GM10847 (cell line): ENCODE measurements at regions not wholly inside any gene's neighbourhood (a gene's known extent, or its start where the extent isn't known, plus 50 kb on each side); places are given as distances from the start of the nearest gene placed in this dataset.

ENCODE experiments used
- POLR2A ChIP-seq: IDR thresholded peaks from 2 replicates; pipeline ENCODE4 v1.6.1; 2011; ENCODE audit not compliant: insufficient read length; ENCODE audit errors: extremely low read depth

DNA sequence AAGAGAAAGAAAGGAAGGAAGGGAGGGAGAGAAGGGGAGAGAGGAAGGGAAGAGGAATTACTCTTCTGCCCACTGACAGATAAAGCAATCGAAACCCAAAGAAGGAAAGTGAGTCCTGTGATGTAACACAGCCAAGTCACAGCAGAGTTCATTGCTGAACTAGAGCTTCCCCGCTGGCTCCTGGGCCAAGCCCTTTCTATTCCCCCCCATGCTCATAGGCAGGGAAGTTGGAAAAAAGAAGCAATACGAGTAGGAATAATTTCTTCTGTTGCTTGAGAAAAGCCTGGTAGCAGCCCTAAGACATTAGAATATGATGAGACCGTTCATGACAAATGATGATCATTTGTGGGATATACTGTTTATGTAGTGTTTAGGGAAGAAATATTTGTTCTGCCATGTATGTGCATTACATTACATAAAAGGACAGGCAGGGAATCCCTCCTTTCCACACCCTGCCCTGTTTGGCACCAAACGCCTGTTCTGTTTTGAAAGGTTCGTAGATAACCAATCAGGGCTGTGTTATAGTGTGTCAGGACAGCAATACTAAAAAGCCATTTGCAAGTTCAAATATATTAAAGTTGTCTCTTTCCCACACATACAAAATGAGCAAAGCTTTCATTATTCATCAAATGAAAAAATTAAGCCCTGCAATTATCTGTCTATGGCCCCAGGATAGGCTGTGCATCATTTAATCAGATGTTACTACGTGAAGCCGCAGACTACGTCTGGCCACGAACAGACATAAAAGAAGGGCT lies 111.0 kb upstream of the TRPM1 start:
- TF ChIP-seq POLR2A, result no peak

- no peak for TF ChIP-seq POLR2A
These were observed 112.3 kb upstream of the KLF13 start for GRCh38 chr15:31214158-31214863.

GRCh38 chr15:31214864-31215489 lies 111.7 kb upstream of the KLF13 start:
- no peak for TF ChIP-seq POLR2A

DNA sequence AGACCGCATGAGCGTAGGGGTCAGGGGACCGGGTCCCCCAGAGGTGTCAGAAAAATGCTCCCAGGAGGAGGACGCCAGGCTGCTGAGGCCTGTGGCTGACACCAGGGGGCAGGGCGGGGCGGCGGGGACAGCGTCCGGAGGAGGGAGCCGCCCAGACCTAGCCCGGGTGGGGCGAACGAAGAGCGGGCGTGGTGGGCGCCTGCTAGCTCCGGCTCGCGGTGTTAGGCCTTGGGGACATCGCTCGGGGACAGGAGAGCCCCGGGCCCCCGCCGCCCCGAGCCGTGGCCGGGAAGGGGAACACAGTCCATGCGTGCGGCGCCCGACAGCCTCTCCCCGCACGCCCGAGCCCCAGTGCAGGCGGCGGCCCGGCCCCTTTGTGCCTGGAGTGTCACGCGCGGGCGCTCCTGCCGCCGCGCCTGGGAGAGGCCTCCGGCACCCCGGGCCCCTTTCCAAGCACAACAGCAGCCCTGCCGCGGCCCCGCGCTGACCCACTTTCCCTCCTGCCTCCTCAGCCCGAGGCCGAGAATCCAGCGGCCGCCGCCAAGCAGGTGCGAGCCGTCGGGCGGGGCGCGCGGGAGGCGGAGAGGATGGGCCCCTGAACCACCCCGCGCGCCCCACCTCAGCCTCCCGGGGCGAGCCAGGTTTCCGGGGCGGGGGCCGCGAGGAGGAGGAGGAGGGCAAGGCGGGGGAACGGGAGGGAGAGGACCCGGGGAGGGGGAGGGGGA lies 111.0 kb upstream of the KLF13 start:
- TF ChIP-seq POLR2A, result peak; percentile 44

DNA sequence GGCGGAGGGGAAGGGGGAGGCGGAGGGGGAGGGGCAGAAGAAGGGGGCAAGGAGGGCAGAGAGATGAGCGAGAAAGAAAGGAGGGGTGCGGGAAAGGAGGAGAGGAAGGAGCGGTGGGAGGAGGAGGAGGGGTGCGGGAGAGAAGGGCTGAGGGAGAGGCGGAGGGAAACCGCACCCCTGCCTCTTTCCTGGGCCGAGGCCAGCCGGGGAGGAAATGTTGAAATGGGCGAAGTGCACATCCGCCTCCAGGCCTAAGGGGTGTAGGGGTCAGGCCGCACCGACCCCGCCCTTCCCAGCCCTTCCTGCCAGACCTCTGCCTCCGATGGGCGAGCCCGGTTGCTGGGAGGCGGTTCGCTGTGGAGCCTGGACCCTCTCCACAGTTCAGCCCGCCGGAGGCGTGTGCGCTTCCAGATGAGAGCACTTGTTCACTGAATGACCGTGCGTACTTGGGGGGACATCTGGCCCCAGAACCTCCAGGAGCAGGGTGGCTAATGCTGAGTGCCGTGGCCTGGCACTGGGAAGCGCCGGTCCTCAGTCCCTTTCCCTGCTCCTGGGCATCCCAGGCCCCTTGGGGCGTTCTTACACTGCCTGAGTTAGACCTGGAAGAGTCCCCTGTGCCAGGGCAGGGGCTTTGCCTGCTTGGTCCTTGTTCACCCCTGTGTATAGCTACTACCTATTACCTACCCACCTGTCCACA lies 110.3 kb upstream of the KLF13 start:
- TF ChIP-seq POLR2A, result peak; percentile 34

- no peak for TF ChIP-seq POLR2A
These were observed 109.6 kb upstream of the KLF13 start for GRCh38 chr15:31217067-31217466.

GRCh38 chr15:31217566-31218270 lies 108.9 kb upstream of the KLF13 start:
- no peak for TF ChIP-seq POLR2A

GRCh38 chr15:31219221-31219620 lies 107.4 kb upstream of the KLF13 start:
- TF ChIP-seq POLR2A, result no peak

DNA sequence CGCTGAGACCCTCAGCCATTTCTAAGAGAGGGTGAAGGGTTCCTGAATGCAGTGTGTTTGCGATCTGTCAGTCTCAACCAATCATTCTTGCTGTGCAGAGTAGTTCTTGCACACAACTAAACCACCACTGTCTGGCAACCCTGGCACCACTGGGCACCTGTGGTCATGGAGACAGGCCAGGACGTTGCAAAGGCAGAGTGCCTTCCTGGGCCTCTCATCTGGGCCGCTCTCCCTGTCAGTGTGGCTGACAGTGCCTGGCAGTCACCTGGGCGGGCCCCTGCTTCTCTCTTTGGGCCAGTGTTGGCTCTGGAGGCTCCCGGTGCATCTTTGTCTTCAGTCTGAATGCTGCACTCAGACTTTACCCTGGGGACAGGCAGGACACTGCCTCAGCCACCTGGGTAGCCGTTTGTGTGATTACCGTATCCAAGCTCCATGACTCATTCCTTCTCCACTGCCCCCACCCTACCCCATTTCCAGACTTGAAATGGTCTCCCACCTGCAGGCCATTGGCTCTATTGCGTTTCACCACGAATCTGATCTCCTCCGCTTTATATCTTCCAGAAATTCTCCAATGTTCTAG lies 104.6 kb upstream of the KLF13 start:
- TF ChIP-seq POLR2A, result no peak

DNA sequence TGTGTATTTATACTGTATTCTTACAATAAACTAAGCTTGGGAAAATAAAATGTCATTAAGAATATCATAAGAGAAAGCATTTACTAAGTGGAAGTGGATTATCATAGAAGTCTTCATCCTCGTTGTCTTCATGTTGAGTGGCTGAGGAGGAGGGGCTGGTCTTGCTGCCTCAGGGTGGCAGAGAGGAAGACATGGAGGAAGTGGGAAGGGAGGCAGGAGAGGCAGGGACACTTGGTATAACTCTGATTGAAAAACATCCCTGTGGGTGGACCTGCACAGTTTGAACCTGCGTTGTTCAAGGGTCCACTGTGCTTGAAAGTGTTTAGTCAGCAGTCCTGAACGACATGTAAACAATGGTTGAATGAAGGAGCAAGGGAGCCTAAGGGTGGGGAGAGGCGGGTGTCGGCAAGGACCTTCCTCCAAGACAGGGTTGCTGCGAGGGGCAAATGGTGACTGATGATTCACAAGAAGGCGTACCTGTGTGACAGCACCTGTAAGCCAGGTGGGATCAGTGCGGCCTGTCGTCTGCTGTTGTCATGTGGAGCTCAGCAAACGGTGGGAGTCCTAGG lies 103.8 kb upstream of the KLF13 start:
- TF ChIP-seq POLR2A, result no peak

DNA sequence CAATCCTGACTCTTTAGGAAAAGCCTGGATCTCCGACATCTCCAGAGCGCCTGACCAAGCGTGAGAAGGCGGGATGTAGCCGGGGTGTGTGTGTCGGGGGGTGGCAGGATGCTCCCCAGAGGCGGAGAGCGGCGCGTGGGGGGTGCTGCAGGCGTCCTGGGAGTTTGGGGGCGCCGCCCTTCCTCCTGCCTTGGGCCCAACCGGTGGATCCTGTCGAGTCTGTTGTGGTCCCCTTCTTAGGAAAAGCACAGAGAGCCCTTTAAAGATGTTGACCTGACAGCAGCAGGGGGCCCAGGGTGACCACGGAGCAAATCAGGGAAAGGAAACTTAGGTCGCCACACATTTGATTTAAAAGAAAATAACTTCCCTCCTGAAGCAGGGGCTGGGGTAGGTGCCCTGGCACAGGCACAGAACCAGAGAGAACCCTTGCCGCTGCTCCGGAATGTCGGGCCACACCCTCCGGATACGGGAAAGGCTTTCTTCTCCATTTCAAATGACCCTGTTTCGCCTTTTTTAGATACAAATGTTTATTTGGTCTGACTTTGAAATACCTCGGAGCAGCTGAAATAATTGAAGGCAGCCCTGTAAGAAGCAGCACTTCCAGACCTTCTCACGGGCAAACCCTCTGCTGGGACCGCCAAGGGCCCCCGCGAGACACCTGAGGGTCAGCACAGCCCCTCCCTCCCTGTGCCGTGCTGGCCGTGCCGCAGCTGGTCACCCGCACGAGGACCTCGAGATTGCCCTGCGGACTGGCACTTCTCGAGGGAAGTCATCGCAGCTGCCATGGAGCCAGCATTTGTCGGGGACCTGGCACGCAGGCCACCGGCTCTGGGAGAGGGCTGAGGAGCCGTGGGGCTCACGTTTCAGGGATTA lies 102.9 kb upstream of the KLF13 start:
- no peak for TF ChIP-seq POLR2A

DNA sequence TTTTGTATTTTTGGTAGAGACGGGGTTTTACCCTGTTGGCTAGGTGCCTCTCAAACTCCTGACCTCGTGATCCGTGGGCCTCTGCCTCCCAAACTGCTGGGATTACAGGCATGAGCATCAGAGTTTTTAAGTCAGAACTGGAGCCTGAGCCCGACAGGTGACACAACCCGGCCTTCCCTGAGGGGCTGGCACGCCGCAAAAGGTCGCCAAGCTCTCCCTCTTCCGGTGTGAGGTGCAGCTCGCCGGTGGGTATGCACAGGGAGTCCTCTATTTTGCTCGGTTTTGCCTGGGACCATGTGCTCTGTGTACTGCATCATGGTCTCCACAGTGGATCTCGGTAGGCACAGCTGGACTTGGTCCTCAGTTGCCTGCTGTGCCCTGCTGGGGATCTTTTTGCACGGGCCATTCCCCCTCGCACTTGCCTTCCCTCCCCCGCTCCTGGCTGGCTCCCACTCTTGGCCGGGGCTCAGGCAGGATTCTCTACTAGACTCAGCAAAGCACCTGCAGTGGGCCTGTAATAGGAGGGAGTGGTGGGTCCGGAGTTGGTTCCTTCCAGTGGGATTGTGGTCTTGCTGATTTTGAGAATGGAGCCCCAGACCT lies 101.2 kb upstream of the KLF13 start:
- no peak for TF ChIP-seq POLR2A
